Fibroblast of skin of left biceps (primary cell): ENCODE measurements at regions not wholly inside any gene's neighbourhood (a gene's known extent, or its start where the extent isn't known, plus 50 kb on each side); places are given as distances from the start of the nearest gene placed in this dataset.
"Not testable (repeated sequence)": the region's sequence is repeated elsewhere in the genome, so short reads cannot be mapped to it uniquely, and the experiment has no call there.

Experiments
- DNase-seq, 2 experiments: peaks; one replicate each; pipeline ENCODE4 v3.0.0-alpha.2; 2013; ENCODE audit warnings: low read depth in 2 of 2

DNA sequence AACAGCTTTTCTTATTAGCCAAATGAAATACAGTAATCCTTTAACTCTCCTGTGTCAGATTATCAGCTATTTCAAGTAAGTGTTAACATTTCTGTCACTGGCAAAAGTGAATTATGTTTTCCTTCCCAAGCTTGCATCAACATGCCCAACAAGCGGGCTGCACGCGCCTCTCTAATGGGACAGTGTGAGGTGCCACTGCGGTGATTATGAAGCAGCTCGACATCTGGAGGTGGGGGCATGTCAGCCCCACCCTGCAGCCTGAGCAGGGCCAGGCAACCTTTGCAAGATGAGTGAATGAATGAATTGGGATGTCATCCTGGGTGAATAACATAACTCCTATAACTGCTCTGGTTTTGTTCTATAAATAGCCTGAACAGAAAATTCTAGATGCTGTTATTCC, 301.4 kb downstream of the ZNF326 start:
- DNase-seq = no peak

DNA sequence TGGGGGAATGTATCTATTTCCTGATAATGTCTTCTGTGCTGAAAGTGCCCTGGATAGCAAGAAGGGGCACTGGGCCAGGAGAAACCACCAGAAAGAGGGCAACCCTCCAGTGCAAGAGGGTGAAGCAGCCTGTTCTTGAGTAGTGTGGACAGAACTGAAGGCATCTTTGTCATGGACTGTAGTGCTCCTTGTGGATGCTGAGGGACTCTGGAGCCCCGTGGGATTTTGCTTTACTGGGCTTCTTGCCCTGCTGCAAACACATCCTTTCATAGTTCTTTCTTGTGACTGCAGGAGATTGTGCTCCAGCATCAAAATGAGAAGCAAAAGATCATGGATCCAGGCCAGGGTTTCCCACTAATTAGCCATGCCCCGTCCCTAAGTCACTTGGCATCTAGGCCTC, 300.6 kb downstream of the ZNF326 start:
- DNase-seq = no peak

DNA sequence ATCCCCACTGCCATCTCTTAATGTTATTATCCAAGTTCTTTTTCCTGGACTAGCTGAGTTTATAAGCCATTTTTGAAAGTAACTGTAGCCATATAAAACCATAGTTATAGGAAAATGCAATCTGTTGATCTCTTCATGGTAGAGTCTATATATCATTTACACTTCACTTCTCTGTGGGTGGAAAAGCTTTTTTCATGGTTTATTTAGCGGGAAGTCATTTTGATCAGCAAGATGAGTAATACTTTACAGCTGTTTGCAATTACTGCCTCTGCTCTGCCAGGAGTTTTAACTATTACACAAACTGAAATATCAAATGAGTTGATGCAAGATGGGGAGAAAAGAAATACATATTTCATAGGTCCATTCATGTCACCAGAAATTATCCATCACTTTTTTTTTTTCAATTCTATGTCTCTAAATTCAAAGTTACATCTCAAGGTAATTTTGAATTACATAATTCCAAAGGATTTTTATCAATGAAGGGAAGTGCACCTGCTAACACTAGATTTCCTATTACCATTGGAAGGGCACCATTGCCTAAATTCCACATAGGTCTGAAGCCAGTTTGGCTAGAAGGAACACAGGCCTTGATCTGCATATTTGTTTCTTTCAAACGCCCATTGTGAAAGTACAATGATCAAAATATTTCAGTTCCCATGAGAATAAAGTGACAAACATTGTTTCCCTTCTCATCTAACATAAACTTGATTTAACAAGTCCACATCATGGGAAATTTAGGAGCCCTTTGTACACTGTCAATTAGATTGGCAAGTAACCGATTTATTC, 296.7 kb downstream of the ZNF326 start:
- DNase-seq = no peak

DNA sequence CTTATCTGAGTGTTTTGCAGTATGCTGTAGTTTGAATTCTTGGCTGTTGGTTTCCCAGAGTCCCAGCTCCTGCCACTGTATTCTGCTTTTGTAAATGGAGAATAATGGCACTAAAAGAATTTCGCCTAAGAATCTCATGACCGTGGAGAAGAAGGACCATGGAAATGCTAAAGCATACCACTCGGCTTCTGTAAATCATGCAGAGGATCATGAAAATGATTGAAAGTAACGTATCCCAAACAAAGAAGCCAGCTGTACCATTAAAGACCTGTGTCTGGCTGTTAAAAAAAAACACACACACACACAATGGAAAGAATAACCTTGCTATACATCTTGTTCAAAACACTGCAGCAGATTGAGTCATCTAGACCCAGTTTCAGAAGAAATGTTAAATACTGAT, 287.9 kb downstream of the ZNF326 start:
- no peak for DNase-seq

DNA sequence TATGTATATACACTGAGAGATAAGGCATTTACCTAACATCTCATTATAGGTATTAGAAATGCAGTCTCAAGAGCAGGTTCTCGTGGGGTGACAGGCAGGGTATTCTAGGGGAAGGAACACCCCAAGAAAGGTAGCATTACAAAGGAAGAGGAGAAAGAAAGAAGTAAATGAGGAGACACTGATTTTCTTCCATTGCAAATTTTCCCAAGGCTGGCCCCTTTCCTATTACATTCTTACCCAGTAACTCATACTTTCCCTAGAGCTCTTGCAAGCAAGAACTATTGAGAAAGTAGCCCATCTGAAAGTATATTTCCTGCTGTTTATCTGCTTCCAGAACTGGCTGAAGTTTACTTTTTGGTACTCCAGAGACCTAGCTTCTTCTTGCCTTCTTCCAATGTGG, 287.0 kb downstream of the ZNF326 start:
- DNase-seq = not testable (repeated sequence)

DNA sequence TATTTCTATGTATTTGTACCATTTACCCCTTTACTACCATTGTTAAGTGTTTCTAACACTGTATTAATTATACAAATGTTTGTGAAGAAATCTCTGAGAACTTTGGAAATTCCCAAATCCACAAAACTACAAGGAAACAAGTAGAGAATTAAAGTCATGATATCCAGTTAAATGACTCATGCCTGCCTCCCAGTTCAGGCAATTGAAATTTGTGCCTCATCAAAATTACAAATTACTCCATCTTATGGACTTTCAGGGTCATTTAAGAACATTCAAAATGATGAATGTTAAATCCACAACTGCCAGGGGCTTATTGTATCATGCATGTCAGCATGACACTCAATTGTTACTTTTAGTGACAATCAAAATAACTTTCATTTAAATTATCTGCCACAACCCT, 282.4 kb downstream of the ZNF326 start:
- no peak for DNase-seq

DNA sequence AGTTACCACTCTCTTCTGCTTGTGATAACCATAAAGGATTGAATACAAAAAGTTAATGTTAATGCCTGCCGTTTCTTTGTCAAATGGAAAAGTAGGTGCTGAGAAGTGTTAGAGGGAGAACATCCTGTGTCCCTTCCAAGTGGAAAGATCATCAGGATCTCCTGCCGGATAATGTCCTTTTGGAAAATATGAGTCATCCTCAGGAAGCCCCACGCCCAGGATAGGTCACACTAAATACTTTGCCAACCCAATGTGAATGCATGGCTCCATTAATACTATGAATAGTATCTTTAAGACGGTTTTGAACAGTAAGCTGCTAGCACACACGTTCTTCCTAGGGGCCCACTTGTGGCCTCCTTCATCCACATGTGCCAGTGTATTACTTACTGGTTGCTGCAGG, 279.5 kb downstream of the ZNF326 start:
- DNase-seq = no peak

DNA sequence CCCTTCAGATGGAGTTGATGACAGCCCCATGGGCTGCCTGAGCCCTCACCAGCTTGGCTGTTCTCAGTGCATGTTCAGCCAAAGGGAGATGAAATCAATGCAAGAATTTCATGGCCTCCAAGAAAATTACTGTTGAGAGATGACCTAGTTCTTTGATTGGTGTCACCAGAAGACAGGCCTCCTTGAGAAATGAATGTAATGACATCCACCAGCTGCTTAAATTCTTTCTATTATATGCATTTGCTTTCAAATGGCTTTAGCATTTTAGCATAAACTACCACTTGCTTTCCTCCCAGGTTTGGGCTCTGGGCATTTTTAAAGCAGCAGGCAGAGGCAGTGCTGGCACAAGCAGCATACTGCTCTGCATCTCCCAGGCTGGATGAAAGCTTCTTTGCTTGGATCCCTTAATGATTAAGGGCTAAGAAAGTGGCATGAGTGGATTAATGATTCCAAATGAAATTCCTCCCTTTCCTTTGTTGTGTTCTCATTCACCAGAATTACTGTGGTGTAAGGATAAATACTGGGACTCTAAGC, 278.4 kb downstream of the ZNF326 start:
- no peak for DNase-seq

DNA sequence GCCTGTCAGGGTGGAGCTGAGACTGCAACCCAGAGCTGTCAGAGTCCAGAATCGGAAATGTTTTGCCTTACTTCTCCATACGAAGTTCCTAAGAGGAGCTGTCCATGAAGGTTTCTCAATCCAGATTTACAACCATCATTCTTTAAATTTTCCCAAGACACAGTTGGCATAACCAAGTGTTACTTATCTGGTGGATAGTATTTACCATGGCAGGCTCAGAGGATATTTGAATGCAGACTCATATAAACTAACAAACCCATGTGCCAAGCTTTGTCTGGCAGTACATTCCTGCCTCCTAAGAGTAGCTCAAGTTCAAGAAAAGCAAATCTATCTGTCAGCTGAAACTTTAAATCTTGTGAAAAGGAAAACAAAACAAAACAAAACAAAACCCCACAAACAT, 267.9 kb downstream of the ZNF326 start:
- no peak for DNase-seq

DNA sequence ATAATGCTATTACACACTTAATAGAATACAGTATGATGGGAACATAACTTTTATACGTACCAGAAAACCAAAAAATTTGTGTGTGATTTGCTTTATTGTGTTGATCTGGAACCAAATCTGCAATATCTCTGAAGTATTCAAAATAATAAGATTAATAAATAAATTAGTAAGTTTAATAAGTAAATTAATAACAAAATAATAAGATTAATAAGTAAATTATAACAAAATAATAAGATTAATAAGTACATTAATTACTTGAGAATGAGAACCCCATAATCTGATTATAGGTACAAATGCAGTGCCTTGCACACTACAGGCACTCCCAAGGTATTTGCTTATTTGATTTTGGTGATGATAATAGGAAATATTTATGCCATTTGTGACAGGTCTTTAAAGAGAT, 267.4 kb downstream of the ZNF326 start:
- no peak for DNase-seq

DNA sequence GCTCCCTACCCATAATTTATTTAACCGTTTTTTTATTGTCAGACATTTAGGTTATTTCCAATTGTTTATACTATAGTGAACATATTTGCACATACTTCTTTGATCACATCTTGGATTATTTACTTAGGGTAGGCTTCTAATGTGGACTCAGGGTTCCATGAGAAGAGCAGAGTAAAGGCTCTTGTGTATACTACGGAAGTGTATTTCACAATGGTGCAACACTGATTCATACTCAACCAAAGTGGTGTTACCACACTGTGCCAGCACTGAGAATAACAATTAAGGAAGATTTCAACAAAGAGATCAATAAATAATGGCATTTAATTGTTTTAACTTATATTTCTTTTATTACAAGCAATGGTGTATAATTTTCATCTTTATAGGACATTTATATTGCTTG, 251.2 kb downstream of the ZNF326 start:
- DNase-seq = no peak

DNA sequence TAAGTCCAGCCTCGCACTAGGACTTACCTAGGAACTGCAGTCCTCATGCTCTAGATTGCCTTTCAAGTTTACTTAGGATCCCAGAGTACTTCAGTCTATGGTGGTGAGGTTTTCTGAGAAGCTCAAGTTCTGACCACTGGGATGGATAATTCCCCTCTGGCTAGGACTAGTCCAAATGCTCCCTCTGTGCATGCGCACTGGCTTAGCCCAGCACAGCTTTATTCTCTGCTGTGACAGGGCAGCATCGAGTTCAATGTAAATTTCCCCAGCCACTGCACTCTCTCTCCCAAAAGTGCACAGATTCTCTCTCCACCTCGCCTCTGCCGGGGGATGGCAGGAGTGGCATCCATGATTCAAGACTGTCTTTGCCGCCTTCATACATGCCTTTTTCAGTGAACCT, 241.6 kb downstream of the ZNF326 start:
- no peak for DNase-seq

DNA sequence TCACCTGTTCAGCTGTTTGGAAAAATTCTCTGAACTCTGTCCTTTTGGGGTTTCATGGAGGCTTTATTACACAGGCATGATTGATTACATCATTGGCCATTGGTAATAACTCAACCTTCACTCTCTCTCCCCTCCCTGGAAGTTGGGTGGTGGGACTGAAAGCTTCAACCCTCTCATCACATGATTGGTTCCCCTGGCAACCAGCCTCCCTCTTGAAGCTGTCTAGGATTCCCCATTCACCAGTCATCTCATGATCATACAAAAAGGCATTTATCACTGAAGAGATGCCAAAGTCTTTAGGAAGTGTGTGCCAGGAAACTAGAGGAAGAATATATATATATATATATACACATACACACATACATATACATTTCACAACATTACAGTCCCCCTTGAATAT, 228.5 kb downstream of the ZNF326 start:
- DNase-seq = no peak

DNA sequence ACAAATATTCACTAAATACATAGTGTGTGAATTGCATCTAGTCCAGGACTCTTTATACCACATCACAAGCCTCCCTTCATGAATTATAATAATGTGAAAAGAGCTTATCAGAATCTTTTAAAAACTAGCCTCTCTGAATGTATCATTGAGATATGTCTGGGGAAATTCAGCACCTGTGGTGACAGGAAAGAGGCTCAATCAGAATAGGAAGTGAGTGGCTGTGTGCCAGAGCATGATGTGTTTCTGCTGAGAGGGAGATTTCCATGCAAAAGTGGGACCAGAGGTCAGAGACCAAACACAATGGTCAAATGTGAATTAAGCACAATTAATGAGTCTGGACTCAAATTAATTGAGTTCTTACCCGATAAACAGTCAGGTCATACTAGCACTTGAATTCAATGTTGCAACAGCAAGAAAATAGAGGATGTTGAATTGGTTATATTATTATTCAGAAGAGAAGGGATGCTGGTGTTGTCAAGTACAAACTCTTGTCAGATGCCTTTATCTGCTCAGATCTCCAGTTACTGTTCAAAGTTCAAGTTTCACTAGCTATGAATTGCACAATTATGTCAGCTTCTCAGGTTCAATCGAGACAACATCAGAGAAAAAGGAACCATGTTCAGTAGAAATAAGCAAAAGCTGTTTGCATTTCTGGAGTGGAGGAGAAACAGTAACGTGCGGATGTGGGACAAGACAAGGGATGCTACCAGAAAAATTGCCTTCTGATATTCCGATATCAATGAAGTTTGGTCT, 226.2 kb downstream of the ZNF326 start:
- DNase-seq = no peak

DNA sequence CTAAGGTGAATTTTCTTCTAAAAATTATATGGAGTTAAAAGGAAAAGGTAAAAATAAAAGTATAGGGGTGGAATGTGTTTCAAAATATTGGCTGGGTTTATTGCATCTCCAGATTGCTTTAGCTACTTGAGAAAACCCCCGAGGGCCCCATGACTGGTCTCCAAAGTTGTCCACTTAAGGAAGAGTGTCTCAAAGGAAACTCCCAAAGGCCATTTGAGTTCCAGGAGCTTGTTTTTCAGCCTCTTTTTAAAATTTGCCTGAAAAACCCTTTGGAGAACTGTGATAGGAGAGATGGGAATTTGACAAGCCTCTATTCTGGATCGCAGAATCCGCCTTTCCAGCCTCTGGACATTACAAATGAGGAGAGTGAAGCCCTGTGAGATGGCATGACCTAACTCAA, 225.6 kb downstream of the ZNF326 start:
- no peak for DNase-seq

DNA sequence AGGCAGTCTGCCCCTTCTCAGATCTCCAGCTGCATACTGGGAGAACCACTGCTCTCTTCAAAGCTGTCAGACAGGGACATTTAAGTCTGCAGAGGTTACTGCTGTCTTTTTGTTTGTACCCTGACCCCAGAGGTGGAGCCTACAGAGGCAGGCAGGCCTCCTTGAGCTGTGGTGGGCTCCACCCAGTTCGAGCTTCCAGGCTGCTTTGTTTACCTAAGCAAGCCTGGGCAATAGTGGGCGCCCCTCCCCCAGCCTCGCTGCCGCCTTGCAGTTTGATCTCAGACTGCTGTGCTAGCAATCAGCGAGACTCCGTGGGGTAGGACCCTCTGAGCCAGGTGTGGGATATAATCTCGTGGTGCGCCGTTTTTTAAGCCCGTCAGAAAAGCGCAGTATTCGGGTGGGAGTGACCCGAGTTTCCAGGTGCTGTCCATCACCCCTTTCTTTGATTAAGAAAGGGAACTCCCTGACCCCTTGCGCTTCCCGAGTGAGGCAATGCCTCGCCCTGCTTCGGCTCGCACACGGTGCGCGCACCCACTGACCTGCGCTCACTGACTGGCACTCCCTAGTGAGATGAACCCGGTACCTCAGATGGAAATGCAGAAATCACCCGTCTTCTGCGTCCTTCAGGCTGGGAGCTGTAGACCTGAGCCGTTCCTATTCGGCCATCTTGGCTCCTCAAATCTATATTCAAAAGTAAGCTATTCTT, 224.4 kb downstream of the ZNF326 start:
- not testable (repeated sequence) for DNase-seq

DNA sequence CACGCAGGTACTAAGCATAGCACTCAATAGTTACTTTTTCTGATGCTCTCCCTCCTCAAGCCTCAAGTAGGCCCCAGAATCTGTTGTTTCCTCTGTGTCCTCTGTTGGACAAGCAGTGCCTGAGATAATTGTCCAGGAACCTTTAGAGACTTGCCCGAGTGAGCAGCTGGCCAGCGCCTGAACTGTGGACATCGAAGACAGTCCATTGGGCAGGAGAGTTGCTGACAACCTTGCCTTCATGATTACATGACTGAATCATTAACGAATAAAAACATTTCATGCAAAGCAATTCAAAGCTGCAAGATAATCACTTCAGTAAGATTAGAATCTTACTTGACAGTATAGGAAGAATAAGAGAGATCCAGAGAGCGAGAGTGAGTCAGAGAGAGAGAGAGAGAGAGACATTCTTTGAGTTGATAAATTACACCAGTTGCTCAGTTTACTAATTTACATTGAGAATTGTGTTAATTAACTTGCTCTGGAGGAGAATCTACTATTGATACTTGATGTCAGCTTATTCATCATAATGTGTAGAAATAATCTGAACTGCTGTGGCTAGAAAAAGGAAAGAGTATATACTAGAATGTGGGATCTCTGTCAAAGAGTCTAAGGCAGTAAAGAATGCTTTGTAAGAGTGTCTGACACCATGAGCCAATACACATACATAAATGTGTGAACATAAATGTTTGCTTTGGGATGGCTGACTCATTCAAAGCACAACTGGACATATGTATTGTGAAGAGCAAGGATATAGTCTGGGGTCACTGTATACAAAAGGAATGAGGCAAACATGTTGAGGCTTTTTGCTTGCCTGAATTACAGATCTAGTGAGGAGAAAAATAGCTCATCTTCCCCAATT, 216.0 kb downstream of the ZNF326 start:
- DNase-seq = no peak

DNA sequence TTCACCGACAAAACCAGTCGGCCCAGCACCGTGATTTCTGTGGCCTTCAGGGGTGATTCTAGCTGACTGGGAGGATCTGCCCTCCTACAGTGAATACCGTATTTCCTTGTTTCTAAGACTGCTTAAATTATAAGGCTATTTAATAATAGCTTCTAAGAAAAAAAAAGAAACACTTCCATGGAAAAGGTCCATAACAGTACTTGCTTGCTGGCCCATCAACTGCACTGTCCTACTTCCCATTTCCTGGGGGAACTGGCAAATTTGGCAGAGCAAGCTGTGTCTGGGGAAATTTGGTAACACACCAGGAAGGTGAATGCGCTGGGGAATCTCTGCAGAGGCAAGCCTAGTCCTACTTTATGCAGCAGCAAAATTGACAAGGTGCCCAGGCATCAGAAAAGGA, 214.0 kb downstream of the ZNF326 start:
- DNase-seq = no peak

DNA sequence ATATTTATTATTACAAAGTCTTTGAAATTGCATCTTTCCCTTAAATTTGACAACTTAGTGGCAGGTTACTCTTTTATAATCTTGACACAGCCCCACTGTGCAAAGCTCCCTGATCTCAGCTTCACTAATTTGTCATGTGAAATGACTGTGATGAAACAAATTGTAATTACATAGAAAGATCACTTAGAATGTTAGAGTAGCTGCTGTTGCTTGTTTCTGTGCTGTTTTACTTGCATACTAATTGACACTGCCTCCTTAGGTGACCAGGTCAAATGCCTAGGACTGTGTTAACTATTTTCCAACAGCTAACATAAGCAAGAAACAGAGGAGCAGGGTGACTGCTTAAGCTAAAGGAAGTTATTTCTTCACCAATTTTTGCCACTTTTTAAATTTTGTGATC, 211.3 kb downstream of the ZNF326 start:
- no peak for DNase-seq

DNA sequence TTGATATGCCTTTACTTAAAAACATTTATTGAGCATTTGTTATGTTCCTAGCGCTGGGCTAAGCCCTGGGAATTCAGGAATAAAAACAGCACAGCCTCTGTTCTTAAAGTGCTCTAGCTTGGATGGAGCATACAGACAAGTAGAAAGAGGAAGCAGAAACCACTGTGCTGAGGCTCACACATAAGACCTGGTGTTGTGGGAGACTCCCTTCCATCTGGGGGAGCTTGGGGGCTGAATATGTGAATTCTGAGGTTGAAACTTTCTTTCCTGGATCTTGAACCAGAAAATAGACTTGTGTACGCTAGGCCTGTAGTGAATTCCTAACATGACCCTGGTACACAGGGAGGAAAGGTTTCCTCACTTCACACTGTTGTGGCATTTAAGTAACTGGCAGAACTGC, 209.9 kb downstream of the ZNF326 start:
- DNase-seq = no peak

DNA sequence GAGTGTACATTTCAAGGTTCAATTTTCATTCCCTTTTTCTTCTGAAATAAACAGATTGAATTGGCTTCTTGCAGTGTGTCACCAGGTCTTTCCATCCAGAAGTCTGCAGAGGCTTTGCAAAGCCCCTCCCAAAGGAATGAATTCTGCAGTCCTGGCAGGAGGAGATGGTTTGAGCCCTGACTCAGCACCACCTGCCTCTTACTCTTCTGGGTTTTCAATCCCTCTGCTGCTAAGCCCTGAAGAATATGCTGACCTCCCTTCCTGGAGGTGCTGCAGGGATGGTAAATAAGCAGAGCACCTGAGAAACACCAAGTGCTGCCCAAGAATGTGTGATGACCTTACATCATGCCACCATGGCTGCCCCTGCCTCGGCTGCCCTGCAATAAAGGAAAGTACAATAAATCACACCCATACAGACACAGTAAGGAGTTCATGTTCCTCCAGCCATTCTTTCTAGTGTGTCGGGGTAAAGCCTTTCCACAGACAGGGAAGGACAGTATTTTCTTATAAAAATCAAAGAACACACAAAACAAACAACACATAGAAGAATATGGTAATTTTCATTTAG, 209.2 kb downstream of the ZNF326 start:
- no peak for DNase-seq
